Right lobe of liver (tissue), 4 donors: ENCODE measurements at regions not wholly inside any gene's neighbourhood (a gene's known extent, or its start where the extent isn't known, plus 50 kb on each side); places are given as distances from the start of the nearest gene placed in this dataset.
"Not testable (repeated sequence)": the region's sequence is repeated elsewhere in the genome, so short reads cannot be mapped to it uniquely, and the experiment has no call there.

Experiments
- POLR2A ChIP-seq: fragments of 450-650 bp; IDR thresholded peaks from one replicate; pipeline ENCODE4 v1.6.1; 2017; ENCODE audit warnings: antibody characterized with exemption, mild to moderate bottlenecking
- TF ChIP-seq, protein P1 (sequence below), 4 donors: fragments of 200-600 bp in 3 of 4; fragments of 450-650 bp in 1 of 4; IDR thresholded peaks; one replicate each; pipeline versions ENCODE4 v1.5.1 to v1.8.0; 2016 to 2022; ENCODE audit warnings: antibody characterized with exemption in 4 of 4, mild to moderate bottlenecking in 2 of 4
- donor health status: DM: no; HTN: no; CAD: no.
- donor health status: DM: no; HTN: no; CAD: no.
- donor health status: DM: no; HTN: yes; CAD: no.

DNA sequence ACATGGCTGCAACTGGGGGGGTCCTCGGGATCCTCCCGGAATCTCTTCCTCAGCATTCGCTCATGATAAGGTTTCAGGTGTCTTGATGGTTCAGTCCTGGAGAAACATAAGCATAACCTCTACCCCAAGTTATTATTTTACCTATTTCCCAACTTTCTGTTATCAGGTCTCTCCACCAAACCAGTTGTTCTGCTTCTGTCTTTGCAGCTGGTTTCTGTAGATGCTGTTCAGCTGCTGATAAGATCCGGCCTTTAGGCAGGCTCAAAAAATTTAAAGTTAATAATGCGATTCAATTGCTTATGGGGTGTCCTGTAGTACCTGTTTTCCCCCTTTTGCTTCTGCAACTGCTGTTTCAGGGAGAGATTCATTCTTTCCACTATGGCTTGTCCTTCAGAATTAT is 55.6 kb upstream of the LPCAT1 start:
- TF ChIP-seq, protein P1, sequence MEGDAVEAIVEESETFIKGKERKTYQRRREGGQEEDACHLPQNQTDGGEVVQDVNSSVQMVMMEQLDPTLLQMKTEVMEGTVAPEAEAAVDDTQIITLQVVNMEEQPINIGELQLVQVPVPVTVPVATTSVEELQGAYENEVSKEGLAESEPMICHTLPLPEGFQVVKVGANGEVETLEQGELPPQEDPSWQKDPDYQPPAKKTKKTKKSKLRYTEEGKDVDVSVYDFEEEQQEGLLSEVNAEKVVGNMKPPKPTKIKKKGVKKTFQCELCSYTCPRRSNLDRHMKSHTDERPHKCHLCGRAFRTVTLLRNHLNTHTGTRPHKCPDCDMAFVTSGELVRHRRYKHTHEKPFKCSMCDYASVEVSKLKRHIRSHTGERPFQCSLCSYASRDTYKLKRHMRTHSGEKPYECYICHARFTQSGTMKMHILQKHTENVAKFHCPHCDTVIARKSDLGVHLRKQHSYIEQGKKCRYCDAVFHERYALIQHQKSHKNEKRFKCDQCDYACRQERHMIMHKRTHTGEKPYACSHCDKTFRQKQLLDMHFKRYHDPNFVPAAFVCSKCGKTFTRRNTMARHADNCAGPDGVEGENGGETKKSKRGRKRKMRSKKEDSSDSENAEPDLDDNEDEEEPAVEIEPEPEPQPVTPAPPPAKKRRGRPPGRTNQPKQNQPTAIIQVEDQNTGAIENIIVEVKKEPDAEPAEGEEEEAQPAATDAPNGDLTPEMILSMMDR (IDR thresholded peaks at IDR 0.05) = not testable (repeated sequence)
- not testable (repeated sequence) for TF ChIP-seq POLR2A
